ENCODE measurements at regions not wholly inside any gene's neighbourhood (a gene's known extent, or its start where the extent isn't known, plus 50 kb on each side); places are given as distances from the start of the nearest gene placed in this dataset.

GRCh38 chr16:55002419-55002818 lies 71.8 kb downstream of the IRX5 start:
- no peak for FAIRE-seq
- no peak for DNase-seq (ENCODE audit: insufficient read length)
- TF ChIP-seq POLR2A (IDR thresholded peaks at IDR 0.05; ENCODE audit: low read depth, low read length) = no peak
- TF ChIP-seq POLR2AphosphoS5 (IDR thresholded peaks at IDR 0.05; ENCODE audit: low read depth, low read length) = no peak
- no peak for TF ChIP-seq TAF1 (IDR thresholded peaks at IDR 0.05; ENCODE audit: borderline replicate concordance, low read depth, low read length)

DNA sequence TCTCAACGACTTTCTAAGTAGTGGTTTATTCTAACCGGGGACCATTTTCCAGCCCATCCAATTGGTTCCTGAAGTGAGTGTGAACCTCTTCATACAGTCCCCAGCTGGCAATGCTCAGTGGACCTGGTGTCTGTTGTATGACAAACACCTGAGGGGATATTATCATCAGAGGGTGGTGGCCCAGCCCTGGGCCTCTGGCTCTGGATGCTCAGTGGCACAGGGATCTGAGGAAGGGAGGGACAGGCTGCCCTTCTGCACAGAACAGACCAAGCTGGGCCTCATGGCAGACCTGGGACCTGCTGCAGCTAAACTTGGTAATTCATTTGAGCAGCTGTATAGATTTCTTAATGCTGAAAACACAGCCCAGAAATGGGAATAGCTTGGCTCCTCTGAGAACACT lies 72.6 kb downstream of the IRX5 start:
- FAIRE-seq = no peak
- TF ChIP-seq POLR2A (IDR thresholded peaks at IDR 0.05; ENCODE audit: low read depth, low read length) (no peak), TAF1 (IDR thresholded peaks at IDR 0.05; ENCODE audit: borderline replicate concordance, low read depth, low read length) (no peak), POLR2AphosphoS5 (IDR thresholded peaks at IDR 0.05; ENCODE audit: low read depth, low read length) (no peak)
- DNase-seq (ENCODE audit: insufficient read length) = no peak

GRCh38 chr16:55003916-55004315 lies 73.3 kb downstream of the IRX5 start:
- FAIRE-seq = no peak
- no peak for DNase-seq (ENCODE audit: insufficient read length)
- TF ChIP-seq POLR2AphosphoS5 (IDR thresholded peaks at IDR 0.05; ENCODE audit: low read depth, low read length) (no peak), POLR2A (IDR thresholded peaks at IDR 0.05; ENCODE audit: low read depth, low read length) (no peak), TAF1 (IDR thresholded peaks at IDR 0.05; ENCODE audit: borderline replicate concordance, low read depth, low read length) (no peak)

GRCh38 chr16:55007504-55007903 lies 76.8 kb downstream of the IRX5 start:
- FAIRE-seq = no peak
- no peak for DNase-seq (ENCODE audit: insufficient read length)
- no peak for TF ChIP-seq POLR2AphosphoS5 (IDR thresholded peaks at IDR 0.05; ENCODE audit: low read depth, low read length)
- TF ChIP-seq POLR2A (IDR thresholded peaks at IDR 0.05; ENCODE audit: low read depth, low read length) = no peak
- TF ChIP-seq TAF1 (IDR thresholded peaks at IDR 0.05; ENCODE audit: borderline replicate concordance, low read depth, low read length) = no peak

DNA sequence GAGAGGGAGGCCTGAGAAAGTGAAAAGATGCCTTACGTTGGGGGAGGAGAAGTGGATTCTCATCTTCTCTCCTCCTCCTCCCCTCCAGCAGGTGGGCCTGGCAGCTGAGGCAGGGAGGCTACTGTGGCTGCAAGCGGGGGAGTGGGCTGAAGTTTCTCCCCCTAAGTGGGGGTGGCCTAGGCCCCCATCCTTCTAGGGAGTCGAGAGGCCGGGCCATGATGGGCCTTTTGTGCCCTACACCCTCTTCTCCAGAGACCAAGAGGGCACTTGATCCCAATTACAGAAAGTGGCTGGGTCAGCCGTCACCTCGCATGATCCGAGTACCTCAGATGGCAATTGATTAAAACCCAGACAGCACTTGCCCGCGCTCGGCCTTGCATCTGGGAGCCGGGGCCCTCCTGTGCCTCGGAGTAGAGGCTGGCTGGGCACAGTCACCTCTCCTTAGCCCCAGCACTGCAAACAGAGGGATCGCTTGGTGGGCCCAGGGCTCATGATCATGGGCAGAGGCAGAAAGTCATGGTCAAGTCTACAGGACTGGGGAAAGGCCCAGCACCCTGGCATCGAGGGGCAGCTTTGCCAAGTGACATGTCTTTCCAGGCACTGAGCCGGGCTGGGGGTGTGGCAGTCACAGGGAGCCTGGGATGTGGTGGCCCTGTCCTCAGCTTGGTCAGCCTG lies 78.3 kb downstream of the IRX5 start:
- no peak for FAIRE-seq
- DNase-seq (ENCODE audit: insufficient read length) = no peak
- TF ChIP-seq POLR2AphosphoS5 (IDR thresholded peaks at IDR 0.05; ENCODE audit: low read depth, low read length) = no peak
- no peak for TF ChIP-seq POLR2A (IDR thresholded peaks at IDR 0.05; ENCODE audit: low read depth, low read length)
- no peak for TF ChIP-seq TAF1 (IDR thresholded peaks at IDR 0.05; ENCODE audit: borderline replicate concordance, low read depth, low read length)

- DNase-seq (ENCODE audit: insufficient read length) (no peak), FAIRE-seq (no peak)
Observed at GRCh38 chr16:55009581-55009980, 78.9 kb downstream of the IRX5 start.

GRCh38 chr16:55010492-55011160 lies 80.0 kb downstream of the IRX5 start:
- no peak for TF ChIP-seq TAF1 (IDR thresholded peaks at IDR 0.05; ENCODE audit: borderline replicate concordance, low read depth, low read length)
- TF ChIP-seq POLR2AphosphoS5 (IDR thresholded peaks at IDR 0.05; ENCODE audit: low read depth, low read length) = no peak
- TF ChIP-seq POLR2A (IDR thresholded peaks at IDR 0.05; ENCODE audit: low read depth, low read length) = no peak
- DNase-seq (ENCODE audit: insufficient read length) = no peak
- no peak for FAIRE-seq

More at GRCh38 chr16:55009581-55009980, 78.9 kb downstream of the IRX5 start:
- TF ChIP-seq TAF1 (IDR thresholded peaks at IDR 0.05; ENCODE audit: borderline replicate concordance, low read depth, low read length) = no peak
- no peak for TF ChIP-seq POLR2A (IDR thresholded peaks at IDR 0.05; ENCODE audit: low read depth, low read length)
- no peak for TF ChIP-seq POLR2AphosphoS5 (IDR thresholded peaks at IDR 0.05; ENCODE audit: low read depth, low read length)

DNA sequence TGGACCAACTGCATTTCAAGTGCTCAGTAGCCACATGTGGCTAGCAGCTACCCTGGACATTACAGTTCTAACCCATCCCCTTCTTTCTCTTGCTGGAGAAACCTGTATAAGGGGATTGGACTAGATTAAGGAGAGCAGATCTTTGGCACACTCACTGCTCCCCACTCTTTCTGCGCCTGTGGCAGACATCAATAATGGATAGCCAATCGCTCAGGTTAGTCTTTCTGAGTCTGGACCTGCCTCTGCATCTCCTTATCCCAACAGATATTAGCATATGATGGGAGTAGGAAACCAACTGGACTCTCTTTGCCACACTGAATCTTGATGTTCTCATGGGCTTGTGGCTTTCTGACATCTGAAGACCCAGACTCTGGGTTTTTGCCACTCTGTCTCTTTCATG lies 81.7 kb downstream of the IRX5 start:
- no peak for FAIRE-seq

GRCh38 chr16:55012793-55013192 lies 82.1 kb downstream of the IRX5 start:
- DNase-seq (ENCODE audit: insufficient read length) (no peak), FAIRE-seq (no peak)
- TF ChIP-seq TAF1 (IDR thresholded peaks at IDR 0.05; ENCODE audit: borderline replicate concordance, low read depth, low read length) (no peak), POLR2A (IDR thresholded peaks at IDR 0.05; ENCODE audit: low read depth, low read length) (no peak), POLR2AphosphoS5 (IDR thresholded peaks at IDR 0.05; ENCODE audit: low read depth, low read length) (no peak)

More for the DNA sequence above, 81.7 kb downstream of the IRX5 start:
- DNase-seq (ENCODE audit: insufficient read length) = no peak
- TF ChIP-seq POLR2A (IDR thresholded peaks at IDR 0.05; ENCODE audit: low read depth, low read length) = no peak

DNA sequence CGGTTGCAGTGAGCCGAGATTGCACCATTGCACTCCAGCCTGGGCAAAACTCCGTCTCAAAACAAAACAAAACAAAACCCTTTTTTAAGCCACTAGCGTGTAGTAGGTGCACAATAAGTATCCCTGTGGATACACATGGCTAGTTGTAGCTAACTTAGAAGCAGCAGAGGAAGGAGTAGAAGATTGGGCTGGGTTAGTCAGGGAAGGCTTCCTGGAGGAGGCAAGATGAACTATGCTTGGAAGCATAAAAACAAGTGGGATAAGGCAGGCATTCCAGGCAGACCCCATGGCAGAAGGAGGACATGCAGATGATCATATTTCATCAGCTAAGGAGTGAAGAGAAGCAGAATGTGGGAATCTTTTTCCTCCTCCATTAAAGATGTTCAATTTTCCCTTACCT lies 83.4 kb downstream of the IRX5 start:
- no peak for FAIRE-seq
- TF ChIP-seq POLR2A (IDR thresholded peaks at IDR 0.05; ENCODE audit: low read depth, low read length) = no peak
- TF ChIP-seq POLR2AphosphoS5 (IDR thresholded peaks at IDR 0.05; ENCODE audit: low read depth, low read length) = no peak
- TF ChIP-seq TAF1 (IDR thresholded peaks at IDR 0.05; ENCODE audit: borderline replicate concordance, low read depth, low read length) = no peak
- DNase-seq (ENCODE audit: insufficient read length) = no peak

DNA sequence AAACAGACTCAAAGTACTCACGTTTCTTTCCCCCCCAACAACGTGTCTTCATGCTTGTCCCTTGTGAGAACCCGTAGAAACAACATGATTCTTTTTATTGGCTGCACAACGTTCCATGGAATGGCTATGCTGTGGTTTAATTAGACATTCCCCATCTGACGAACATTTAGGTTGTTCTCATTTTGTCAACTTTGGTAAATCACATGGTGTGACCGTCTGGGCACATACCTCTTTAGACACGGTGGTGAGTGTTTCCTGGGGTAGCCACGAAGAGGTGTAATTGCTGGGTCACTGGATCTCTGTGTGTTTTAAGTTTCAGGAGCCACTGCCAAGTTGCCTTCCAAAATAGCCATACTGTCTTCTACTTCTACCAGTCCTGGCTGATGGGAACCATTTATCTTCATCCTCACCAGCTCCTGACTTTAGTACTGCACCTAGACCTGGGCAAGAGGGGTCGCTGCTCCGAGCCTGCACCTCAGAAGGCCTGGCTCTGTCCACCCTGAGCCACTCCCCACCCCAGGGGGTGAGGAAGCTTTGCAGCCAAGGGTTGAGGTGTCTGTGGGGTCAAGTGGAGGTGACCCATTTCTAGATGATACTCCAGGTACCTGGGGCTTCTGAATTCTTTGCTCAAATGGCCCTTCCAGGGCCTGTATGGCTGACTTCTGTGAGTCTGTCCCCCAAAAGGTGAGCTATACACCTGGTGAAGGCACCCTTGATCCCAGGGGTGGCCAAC lies 84.7 kb downstream of the IRX5 start:
- no peak for TF ChIP-seq TAF1 (IDR thresholded peaks at IDR 0.05; ENCODE audit: borderline replicate concordance, low read depth, low read length)
- TF ChIP-seq POLR2A (IDR thresholded peaks at IDR 0.05; ENCODE audit: low read depth, low read length) = no peak
- TF ChIP-seq POLR2AphosphoS5 (IDR thresholded peaks at IDR 0.05; ENCODE audit: low read depth, low read length) = no peak
- no peak for FAIRE-seq
- no peak for DNase-seq (ENCODE audit: insufficient read length)

DNA sequence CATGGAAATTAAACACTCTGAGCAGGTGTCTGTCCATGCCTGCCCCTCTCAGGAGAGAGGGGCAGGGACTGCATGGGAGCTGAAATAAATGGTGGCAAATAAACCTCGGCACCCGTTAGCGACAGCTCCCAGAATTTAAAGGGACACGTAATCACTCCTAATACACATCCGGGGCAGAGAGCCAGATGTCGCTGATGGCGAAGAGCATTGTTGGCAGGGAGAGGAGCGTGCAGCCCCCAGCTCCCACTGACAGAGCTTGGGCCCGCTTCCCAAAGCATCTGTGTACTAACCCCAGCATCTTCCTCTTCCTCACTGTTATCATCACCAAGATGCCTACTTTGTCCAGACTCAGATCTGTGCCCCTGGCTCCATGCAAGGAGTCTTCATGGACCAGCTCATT lies 85.8 kb downstream of the IRX5 start:
- no peak for TF ChIP-seq POLR2AphosphoS5 (IDR thresholded peaks at IDR 0.05; ENCODE audit: low read depth, low read length)
- TF ChIP-seq POLR2A (IDR thresholded peaks at IDR 0.05; ENCODE audit: low read depth, low read length) = no peak
- TF ChIP-seq TAF1 (IDR thresholded peaks at IDR 0.05; ENCODE audit: borderline replicate concordance, low read depth, low read length) = no peak
- FAIRE-seq (no peak), DNase-seq (ENCODE audit: insufficient read length) (no peak)

All from GM12892 (cell line).